GM21390 (cell line): ENCODE measurements at regions not wholly inside any gene's neighbourhood (a gene's known extent, or its start where the extent isn't known, plus 50 kb on each side); places are given as distances from the start of the nearest gene placed in this dataset.

Experiments
- ATAC-seq: cut with Tn5 transposase; IDR thresholded peaks from one replicate; pipeline ENCODE4 v1.9.1; 2021; ENCODE audit not compliant: unreplicated experiment

DNA sequence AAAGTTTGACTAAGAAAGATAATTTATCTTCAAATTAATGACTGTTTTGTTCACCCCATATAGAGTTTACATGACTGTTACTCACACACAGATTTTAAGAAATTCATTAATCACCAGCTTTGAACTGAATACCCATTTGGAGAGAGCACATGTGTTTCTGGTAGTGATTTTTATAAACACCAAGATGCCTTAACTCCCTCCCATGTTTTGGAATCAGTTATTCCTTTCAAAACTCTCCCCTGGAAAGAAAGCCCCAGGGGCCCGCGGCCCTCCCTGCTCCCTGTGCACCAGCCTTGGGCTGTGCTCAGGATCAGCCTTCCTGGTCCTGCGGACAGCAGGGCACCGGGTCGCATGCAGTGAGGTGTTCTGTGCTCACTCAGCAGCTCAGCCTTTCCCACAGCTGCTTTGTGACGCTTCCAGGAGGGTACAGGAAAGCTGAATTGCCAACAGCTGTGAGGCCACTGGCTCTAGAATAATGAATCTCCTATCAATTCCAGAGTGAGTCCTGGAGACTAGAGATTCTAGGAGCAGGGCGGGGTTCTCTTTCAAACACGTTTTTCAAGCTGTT lies 483.2 kb downstream of the EFNB2 start:
- no peak for ATAC-seq

DNA sequence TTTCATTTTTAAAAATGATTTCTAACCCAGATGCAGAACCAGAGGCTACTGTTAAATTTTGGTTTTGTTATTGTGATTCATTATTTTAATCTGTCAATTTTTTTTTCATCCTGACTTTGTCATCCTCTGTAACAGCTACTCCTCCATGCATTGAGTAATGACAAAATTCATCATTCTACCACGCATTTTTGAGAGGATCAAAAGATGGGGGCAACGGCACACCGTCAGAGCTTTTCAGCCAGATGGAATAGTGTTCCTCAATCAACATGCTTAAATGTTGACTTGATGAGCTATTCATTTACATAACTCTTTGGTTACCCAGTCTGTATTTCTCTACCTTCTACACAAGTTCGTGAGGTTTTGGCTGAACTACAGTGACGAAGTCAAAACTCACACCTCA lies 486.3 kb downstream of the EFNB2 start:
- no peak for ATAC-seq

DNA sequence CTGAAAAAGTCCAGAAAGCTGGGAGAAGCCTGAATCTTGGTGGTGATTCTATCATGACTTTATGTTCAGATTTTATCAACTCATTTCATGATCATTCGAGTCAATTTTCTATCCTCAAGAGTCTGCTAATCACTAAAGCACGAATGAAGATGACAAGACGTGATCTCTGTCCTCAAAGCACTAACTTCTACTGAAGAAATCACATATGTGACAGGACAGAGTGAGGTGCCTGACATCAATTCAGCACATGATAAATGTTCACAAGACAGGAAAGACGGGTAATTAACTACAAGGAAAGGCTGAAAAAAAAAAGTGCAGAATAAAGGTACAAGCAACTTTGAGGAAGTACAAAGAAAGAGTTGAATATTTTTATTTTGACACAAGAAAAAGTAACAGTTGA lies 487.1 kb downstream of the EFNB2 start:
- ATAC-seq, result no peak

DNA sequence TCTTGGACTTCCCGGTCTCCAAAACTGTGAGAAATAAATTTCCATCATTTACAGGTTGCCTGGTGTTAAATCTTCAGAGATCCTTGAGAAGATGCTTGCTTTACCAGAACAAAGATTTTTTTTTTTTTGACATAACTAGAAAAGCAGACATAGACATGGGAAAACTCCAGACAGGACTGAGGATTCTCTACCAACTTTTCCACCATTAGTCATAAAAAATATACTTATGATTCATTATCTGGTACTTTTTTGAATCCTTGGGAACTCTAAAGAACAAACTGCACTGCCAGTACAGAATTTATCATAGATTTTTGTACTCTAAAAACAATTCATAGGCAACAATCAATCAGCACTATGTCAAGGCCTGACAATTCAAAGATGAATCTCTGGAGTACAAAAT lies 487.6 kb downstream of the EFNB2 start:
- no peak for ATAC-seq

DNA sequence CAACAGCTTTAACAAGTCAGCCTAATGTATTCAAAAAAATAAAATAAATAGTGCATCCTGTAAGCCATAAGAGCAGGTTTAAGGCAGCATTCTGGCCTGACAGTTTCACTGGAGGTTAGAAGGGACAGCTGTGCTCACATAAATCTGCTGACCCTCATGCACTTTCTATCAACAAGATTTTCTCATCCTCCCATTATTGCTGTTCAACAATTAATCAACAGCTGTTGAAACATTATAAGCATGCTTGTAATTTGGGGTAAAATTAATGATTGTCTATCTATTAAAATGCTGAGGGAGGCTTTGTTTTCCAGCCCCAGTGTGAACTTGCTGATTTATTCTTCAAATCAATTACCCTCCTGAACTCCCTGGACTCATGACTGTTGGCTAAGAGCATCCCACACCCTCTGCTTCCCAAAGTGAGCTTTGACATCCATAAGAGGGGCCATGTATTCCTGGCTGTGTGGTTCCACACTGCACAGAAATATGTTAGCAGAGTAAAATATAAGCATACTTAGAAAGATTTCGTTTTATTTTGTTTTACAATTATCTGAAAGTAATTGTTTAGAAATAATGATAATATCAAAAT lies 492.4 kb downstream of the EFNB2 start:
- ATAC-seq, result no peak

DNA sequence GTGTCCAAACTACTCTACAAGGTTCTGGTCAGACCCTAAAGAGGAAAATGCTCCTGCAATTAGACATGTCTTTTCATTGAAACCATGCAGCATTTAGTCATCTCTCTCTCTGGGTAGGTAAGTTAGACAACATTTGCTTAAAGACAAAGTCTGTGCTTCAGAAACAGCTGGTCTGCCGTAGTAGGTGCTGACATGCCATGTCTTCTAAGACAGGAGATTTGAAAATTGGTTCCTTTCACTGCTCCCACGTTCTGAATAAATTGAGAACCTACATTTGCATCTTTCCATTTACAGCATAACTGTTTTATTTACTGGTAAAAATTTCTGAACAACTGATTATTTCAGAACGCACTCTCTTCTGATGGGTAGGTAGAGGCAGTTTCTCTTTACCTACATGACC lies 494.0 kb downstream of the EFNB2 start:
- ATAC-seq, result no peak

DNA sequence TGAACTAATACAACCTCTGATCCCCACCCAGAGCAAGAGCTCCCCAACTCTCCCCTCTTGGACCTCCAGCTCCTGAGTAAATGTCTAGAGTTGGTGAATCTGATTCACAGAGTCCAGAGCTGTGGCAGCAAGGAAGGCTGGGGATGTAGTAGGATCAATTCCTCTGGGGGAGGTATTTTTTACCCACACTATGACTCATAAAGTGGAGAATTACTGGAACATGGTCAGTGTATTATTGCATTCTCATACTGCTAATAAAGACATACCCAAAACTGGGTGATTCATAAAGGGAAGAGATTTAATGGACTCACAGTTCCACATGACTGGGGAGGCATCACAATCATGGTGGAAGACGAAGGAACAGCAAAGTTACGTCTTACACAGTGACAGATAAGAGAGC lies 496.7 kb downstream of the EFNB2 start:
- no peak for ATAC-seq

DNA sequence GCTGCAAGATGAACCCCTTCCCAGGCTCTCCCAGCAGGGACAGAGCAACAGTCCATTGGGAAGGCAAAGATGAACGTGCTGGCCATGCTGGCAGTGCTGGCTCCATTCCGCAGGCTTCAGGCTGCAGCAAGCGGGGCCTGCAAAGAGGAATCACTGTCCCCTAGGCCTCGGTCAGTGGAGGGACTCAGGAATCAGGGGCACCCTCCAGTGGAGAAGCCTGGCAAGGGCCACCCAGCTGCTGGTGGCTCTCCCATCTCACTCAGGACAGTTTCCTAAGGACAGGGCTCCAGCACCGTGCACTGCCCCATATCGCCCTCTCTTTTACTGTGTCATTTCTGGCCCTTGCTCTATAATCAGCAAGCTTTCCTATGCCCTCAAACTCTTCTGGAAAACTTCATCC lies 498.6 kb downstream of the EFNB2 start:
- no peak for ATAC-seq

DNA sequence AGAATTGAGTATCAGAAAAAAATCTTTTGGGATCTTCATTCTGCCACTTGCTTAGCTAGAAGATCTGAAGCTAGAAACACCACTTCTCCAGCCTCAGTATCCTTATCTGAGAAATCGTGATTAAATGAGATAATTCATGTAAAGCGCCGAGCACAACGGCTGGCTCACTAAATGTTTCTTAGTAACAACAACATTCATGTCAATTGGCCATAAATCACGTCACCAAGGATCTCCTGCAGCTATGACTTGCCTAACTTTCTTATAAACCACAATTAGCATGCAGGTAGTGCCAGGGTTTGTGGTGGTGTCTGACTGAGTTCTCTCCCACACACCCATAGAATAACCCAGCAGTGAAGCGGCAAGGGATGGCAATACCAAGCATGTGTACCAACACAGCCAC lies 501.3 kb downstream of the EFNB2 start:
- no peak for ATAC-seq

DNA sequence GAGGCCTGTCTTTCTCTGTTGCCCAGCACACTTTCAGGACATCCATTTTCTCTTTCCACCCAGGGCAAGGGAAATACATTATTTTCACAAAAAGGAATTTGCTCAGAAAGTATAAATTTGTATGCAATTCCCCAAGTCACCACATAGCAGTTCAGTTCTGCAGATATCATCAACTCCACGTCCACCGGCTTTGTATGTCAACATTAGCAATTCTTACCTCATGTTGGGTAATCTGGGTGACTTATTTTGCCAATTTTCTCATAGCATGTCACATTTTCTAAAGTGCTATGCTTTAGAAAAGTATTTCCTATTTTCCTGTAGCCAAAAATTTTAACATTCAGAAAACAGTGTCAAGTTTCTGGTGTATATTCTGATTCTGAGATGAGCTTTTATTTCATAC lies 501.8 kb downstream of the EFNB2 start:
- ATAC-seq, result no peak

DNA sequence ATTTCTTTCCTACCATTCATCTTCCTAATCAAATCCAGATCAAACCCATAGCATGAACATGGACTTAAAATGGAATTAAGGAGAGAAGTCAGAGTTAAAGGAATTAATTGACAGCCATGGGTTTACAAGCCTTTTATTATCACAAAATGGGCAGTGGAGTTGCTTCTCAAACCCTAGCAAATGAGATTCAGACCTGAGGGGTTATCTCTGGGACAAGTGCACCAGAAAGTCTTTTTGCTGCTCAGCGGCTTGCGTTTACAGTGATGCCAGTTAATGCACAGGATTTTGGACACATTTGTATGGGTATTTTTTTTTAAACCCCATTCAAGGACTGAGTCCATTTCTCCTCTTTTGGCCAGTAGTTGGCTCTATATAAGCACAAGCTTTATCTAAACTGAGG lies 503.0 kb downstream of the EFNB2 start:
- ATAC-seq, result no peak

DNA sequence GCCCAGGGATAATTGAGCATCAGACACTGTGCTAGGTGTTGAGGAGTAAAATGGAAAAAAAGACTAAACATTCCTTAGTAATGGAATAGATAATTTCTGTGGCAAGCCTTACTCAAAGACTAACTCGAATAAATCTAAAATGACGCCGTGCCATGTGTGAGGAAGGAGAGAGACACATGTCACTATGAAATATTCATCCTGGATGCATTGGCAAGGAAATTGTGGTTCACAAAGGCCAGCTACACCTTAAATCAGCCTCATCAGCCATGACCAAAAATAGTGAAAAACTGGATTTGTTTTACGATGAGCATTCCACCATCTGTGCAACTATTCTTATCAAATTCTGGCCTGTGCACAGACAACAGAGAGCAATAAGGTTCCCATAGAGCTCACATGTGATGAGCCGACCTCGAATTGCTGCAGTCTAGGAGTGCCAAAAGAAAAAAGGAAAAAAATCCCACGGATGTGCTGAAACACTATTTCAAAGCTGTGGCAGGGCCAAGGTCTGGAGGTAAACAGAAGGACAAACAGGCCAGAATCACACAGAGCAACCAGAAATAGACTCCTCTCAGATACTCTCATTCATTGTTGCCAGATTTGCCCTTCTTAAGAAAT lies 505.7 kb downstream of the EFNB2 start:
- ATAC-seq, result no peak

DNA sequence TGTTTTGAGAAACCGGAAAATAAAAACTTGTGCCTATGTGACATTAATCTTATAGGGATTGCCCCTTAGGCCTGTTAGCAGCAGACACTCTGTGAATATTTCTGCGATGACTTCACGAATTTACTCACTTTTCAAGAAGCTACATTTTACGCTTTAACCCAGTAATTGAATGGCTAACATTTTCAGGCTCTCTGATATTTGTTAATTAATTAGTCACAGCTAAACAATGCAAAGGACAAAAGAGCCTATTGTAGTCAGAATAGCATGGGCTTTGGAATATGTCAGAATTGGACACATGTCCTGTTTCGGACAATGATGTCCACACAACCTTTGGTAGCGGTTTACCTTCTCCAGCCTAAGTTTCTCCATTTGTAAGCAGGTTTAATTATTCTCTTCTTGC lies 506.6 kb downstream of the EFNB2 start:
- no peak for ATAC-seq

DNA sequence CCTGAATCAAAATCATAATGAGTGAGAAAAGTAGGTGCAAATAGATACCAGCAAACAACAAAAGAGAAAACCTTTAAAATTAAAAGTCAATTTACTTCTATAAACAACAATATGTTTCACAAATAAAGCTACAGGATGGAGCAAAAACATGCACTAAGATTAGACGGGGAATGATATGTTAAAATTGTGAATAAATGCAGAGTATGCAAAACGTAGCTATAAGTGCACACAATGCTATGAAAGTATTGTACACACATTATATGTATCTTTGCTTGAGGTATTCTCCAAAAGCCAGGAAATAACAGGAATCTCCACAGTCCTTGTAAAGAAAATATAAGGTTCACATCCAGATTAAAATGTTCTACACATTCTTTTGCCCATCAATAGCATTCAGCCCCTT lies 523.9 kb downstream of the EFNB2 start:
- no peak for ATAC-seq

DNA sequence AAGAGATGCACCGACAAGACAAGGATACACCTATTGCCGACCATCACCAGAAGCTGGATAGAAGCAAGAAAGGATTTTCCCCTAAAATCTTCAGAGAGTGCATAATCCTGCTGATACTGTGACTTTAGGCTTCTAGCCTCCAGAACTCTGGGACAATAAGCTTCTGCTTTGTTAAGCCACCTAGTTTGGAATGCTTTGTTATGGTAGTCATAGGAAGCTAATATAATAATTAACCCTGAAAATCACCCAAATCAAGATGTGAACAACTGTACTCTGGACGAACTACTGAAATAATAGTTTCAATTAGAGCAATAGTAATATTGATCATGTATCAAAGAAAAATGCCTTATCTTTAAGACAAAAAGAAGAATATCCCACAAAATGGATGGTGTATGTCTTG lies 524.6 kb downstream of the EFNB2 start:
- ATAC-seq, result no peak

DNA sequence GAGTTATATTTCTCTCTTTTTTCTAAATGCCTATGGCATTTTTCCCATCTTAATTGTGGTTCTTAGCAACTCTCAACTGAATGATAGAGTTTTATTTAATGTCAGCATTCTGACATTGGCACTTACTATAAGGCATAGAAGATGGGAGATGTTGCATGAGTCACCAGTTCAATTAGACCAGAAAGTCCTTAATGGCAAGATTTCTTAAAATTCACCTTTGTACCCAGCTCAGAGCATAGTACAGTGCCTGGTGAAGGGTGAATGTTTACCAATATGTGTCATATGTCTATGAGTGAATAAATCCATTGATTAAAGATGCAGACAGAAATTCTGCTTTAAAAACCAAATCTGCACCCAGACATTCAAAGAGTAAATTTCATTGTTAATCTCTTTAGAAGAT lies 526.9 kb downstream of the EFNB2 start:
- no peak for ATAC-seq

DNA sequence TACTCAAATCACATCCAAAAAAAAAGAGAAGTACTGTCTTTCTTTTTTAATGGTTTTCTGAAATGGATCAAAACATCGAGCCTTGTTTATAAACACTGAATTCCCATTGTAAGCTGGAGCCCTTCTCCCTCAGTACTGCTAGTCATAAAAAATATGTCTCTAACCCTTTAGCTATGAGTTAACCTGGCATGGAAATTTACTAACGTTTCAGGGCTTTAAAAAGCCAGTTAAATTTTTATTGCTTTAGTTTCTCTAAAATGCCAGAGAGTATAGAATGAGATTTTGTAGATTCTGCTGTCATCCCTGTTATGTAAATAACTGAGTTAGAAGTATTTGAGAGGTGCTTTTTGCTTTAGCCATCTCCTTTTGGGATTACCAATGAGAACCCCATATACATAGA lies 528.3 kb downstream of the EFNB2 start:
- no peak for ATAC-seq

DNA sequence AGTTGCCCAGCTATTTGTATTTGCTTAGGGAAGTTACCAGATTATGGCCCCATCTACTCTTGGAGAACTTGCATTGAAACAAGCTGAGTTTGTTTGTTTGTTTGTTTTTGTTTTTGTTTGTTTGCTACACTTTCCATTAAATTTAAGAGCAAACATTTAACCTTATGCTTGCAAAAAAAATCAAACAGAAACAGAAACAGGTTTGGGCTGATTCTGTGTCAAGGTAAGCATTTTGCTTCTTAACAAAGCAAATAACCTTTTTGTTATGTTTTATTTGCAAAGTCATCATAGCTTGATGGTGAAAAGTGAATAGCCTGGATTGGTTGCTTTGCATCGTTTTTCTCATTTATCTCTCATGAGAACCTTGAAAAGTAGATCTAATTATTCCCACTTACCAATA lies 531.8 kb downstream of the EFNB2 start:
- ATAC-seq, result no peak

DNA sequence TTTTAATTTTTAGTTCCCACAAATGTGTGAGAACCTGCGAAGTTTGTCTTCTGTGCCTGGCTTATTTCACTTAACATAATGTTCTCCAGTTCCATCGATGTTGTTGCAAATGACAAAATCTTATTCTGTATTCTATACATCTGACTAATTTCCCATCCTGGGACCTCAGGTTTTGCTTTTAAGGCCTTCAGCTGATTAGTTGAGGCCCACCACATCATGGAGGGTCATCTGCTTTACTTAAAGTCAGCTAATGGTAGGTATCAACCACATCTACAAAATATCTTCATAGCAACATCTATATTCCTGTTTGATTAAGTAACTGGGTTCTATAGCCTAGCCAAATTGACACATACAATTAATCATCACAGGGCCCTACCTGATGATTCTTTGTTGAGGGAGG lies 534.0 kb downstream of the EFNB2 start:
- ATAC-seq, result no peak

DNA sequence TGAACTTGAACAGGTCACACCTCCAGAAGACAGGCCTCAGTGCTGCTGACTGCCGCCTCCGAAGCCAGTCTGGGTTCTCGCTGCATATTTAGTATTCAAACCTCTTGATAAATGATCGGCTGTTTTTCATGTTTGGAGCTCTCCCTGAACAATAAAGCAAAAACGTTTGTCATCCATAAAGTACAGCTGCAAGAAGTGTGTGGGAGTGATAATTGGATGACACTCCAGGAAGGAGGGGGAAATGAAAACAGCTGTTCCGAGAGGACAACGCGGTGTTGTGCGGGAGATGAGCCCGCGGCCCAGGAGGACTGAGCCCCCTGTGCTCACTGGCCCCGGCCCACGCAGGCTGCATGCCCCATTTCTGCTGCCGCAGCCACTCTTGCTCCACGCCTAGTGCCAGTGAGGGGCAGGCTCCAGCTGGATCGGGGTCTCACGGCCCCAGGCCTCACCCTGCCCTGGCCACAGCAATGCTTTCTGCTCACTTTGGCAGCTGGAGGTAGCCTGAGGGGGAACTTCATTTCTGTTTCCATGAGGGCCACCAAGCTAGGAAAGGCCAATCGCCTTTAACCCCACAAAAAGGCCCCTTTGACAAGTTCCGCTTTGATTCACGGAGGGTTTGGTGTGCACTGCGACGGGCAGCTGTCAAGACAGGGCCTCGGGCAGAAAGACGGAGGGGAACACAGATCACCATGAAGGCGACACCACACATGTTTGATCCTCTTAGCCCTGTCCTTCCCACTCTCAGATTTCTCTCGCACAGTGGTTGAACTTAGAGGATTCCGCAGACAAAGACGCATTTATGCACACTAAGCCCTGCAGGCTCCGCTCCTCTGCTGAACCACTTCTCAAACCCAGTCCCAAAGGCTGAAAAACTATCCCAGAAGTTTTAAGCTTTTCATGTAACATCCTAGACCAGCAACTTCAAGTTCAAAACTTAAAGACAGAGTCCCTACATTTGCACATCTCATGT lies 537.6 kb downstream of the EFNB2 start:
- ATAC-seq, result no peak

DNA sequence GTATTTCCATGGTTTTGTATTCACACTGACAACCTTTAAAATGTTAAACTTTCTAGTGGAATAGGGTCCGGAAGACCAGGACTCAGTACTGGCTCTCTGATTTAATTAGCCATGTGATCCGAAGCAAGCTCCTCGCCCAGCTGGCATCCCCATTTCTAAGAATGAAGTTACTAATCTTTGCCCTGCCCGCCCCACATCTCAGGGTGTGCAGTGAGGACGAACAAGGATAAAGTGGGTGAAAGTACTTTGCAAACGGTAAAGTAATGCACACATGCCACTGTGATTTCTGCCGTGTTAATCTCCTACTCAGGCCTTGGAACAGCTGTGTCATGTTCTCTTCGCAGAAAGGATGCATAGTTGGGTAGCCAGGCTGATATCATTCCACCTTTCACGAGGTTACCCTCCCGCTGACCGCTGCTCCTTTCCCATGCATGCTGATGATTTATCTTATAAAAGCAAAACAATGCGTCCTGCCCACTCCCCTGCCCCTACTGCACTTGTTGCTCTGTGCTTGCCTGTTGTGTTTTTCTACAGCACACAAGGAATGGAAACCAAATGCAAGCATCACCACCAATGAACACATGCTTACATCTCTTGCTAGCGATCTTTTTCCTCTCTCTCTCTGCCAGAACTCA lies 539.0 kb downstream of the EFNB2 start:
- ATAC-seq, result no peak
